ENCODE measurements at regions not wholly inside any gene's neighbourhood (a gene's known extent, or its start where the extent isn't known, plus 50 kb on each side); places are given as distances from the start of the nearest gene placed in this dataset.

- intact Hi-C loops (cut with micrococcal nuclease; ENCODE audit: unreplicated experiment), result no loop called here
Observed at GRCh38 chr20:47868236-47868635, 83.0 kb upstream of the SULF2 start.

GRCh38 chr20:47867831-47868230 is 82.5 kb upstream of the SULF2 start:
- Histone ChIP-seq H3K27me3 (replicated peaks; ENCODE audit: insufficient read depth, low read depth, low read length, poor library complexity) (peaks cover 48% of the 10 kb centered on the region), H3K4me1 (ENCODE audit: insufficient read depth, low read length, poor library complexity, severe bottlenecking) (no peaks in the 10 kb centered on the region), H3K9me3 (ENCODE audit: low read depth, low read length, poor library complexity, severe bottlenecking) (no peaks in the 10 kb centered on the region), H3K36me3 (ENCODE audit: insufficient read depth, low read length, poor library complexity, severe bottlenecking) (no peaks in the 10 kb centered on the region), H3K4me3 (ENCODE audit: low read depth, low read length, poor library complexity, severe bottlenecking) (no peak overlapping the region), H3K27ac (ENCODE audit: low read depth, low read length, poor library complexity, severe bottlenecking) (no peak overlapping the region)
- no peak for TF ChIP-seq EZH2 (IDR thresholded peaks at IDR 0.05; ENCODE audit: borderline replicate concordance, low read depth, low read length, poor library complexity, severe bottlenecking)
- no peak for TF ChIP-seq CTCF (conservative IDR thresholded peaks at IDR 0.05; ENCODE audit: low read depth, low read length)
- intact Hi-C loops (cut with micrococcal nuclease; ENCODE audit: unreplicated experiment), result no loop called here
- no peak for DNase-seq (ENCODE audit: low spot score)
- POLR2A ChIA-PET (ENCODE audit: low non-redundant PET), result no interaction called here
- CTCF ChIA-PET, result no interaction called here
- BruUV-seq (replicated peaks), result no TSS peak

More at GRCh38 chr20:47868236-47868635, 83.0 kb upstream of the SULF2 start:
- no peak for DNase-seq (ENCODE audit: low spot score)
- Histone ChIP-seq H3K36me3 (ENCODE audit: insufficient read depth, low read length, poor library complexity, severe bottlenecking) (no peaks in the 10 kb centered on the region), H3K4me1 (ENCODE audit: insufficient read depth, low read length, poor library complexity, severe bottlenecking) (no peaks in the 10 kb centered on the region), H3K27me3 (replicated peaks; ENCODE audit: insufficient read depth, low read depth, low read length, poor library complexity) (peaks cover 44% of the 10 kb centered on the region), H3K4me3 (ENCODE audit: low read depth, low read length, poor library complexity, severe bottlenecking) (no peak overlapping the region), H3K27ac (ENCODE audit: low read depth, low read length, poor library complexity, severe bottlenecking) (no peak overlapping the region), H3K9me3 (ENCODE audit: low read depth, low read length, poor library complexity, severe bottlenecking) (no peaks in the 10 kb centered on the region)
- BruUV-seq (replicated peaks), result no TSS peak
- POLR2A ChIA-PET (ENCODE audit: low non-redundant PET), result no interaction called here
- CTCF ChIA-PET, result no interaction called here
- TF ChIP-seq CTCF (conservative IDR thresholded peaks at IDR 0.05; ENCODE audit: low read depth, low read length) (no peak), EZH2 (IDR thresholded peaks at IDR 0.05; ENCODE audit: borderline replicate concordance, low read depth, low read length, poor library complexity, severe bottlenecking) (no peak)

- ChIA-PET CTCF (no interaction called here), POLR2A (ENCODE audit: low non-redundant PET) (no interaction called here)
- no peak for TF ChIP-seq CTCF (conservative IDR thresholded peaks at IDR 0.05; ENCODE audit: low read depth, low read length)
- TF ChIP-seq EZH2 (IDR thresholded peaks at IDR 0.05; ENCODE audit: borderline replicate concordance, low read depth, low read length, poor library complexity, severe bottlenecking), result no peak
- DNase-seq (ENCODE audit: low spot score), result no peak
- H3K4me1 ChIP-seq (ENCODE audit: insufficient read depth, low read length, poor library complexity, severe bottlenecking), result no peaks in the 10 kb centered on the region
- no peak overlapping the region for H3K4me3 ChIP-seq (ENCODE audit: low read depth, low read length, poor library complexity, severe bottlenecking)
- H3K36me3 ChIP-seq (ENCODE audit: insufficient read depth, low read length, poor library complexity, severe bottlenecking), result no peaks in the 10 kb centered on the region
- no peak overlapping the region for H3K27ac ChIP-seq (ENCODE audit: low read depth, low read length, poor library complexity, severe bottlenecking)
- BruUV-seq (replicated peaks), result no TSS peak
- intact Hi-C loops (cut with micrococcal nuclease; ENCODE audit: unreplicated experiment), result no loop called here
- H3K9me3 ChIP-seq (ENCODE audit: low read depth, low read length, poor library complexity, severe bottlenecking), result no peaks in the 10 kb centered on the region
- H3K27me3 ChIP-seq (replicated peaks; ENCODE audit: insufficient read depth, low read depth, low read length, poor library complexity), result peaks cover 55% of the 10 kb centered on the region
Observed at GRCh38 chr20:47866480-47866879, 81.2 kb upstream of the SULF2 start.

Measured in A673 (cell line).